ENCODE measurements at regions not wholly inside any gene's neighbourhood (a gene's known extent, or its start where the extent isn't known, plus 50 kb on each side); places are given as distances from the start of the nearest gene placed in this dataset.

DNA sequence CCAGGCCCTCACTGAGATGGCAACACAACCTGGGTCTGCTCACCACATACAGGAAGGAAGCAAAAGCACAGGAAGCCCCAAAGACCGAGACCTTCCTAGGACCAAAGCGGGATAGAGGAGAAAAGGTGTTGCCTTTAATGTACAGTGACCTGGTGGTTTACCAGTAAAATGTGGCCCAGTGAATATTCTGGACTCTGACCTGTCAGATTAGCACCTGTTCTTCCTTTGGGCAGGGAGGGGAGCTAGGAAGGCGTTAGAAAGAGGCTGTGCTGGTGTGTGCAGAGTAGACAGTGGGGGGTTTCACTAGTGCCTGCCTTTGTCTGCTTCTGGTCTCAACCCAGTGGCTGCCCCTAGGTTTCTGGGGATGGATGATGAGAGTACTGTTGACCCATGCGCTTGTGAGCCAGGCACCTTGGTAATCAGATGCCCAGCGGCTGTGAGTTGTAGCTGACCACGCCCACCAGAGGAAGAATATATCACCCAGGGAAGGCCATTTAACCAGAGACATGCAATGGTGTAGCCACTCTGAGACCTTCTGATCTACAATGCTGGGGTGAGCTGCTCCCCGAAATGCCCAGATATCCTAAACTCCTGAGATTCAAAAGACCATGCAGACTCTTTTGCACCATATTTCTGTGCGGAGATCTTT lies 90.1 kb upstream of the NEO1 start:
- TF ChIP-seq ETV6 (CRISPR knock-in tag; IDR thresholded peaks at IDR 0.05) (no peak), TEAD1 (CRISPR knock-in tag; IDR thresholded peaks at IDR 0.05) (no peak), SMAD4 (CRISPR knock-in tag; IDR thresholded peaks at IDR 0.05) (no peak), USF2 (CRISPR knock-in tag; IDR thresholded peaks at IDR 0.05) (no peak), TCF7 (CRISPR knock-in tag; IDR thresholded peaks at IDR 0.05; ENCODE audit: low read depth) (no peak)
- TF ChIP-seq, protein P1, sequence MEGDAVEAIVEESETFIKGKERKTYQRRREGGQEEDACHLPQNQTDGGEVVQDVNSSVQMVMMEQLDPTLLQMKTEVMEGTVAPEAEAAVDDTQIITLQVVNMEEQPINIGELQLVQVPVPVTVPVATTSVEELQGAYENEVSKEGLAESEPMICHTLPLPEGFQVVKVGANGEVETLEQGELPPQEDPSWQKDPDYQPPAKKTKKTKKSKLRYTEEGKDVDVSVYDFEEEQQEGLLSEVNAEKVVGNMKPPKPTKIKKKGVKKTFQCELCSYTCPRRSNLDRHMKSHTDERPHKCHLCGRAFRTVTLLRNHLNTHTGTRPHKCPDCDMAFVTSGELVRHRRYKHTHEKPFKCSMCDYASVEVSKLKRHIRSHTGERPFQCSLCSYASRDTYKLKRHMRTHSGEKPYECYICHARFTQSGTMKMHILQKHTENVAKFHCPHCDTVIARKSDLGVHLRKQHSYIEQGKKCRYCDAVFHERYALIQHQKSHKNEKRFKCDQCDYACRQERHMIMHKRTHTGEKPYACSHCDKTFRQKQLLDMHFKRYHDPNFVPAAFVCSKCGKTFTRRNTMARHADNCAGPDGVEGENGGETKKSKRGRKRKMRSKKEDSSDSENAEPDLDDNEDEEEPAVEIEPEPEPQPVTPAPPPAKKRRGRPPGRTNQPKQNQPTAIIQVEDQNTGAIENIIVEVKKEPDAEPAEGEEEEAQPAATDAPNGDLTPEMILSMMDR (IDR thresholded peaks at IDR 0.05) = no peak
